Fibroblast of the aortic adventitia (primary cell): ENCODE measurements at regions not wholly inside any gene's neighbourhood (a gene's known extent, or its start where the extent isn't known, plus 50 kb on each side); places are given as distances from the start of the nearest gene placed in this dataset.

Experiments used
- DNase-seq: peaks from one replicate; pipeline ENCODE4 v3.0.0-alpha.2; 2010; ENCODE audit warnings: low read depth
- H3K4me3 ChIP-seq: 2 replicates; pipeline ENCODE4 v1.5.1; 2011; ENCODE audit warnings: low read depth, mild to moderate bottlenecking, control low read depth, low read length, moderate library complexity
- TF ChIP-seq, protein P1 (sequence below): IDR thresholded peaks from 2 replicates; pipeline ENCODE4 v1.5.1; 2011; ENCODE audit warnings: mild to moderate bottlenecking, low read length, control low read depth, inconsistent platforms; ENCODE audit not compliant: insufficient read depth

DNA sequence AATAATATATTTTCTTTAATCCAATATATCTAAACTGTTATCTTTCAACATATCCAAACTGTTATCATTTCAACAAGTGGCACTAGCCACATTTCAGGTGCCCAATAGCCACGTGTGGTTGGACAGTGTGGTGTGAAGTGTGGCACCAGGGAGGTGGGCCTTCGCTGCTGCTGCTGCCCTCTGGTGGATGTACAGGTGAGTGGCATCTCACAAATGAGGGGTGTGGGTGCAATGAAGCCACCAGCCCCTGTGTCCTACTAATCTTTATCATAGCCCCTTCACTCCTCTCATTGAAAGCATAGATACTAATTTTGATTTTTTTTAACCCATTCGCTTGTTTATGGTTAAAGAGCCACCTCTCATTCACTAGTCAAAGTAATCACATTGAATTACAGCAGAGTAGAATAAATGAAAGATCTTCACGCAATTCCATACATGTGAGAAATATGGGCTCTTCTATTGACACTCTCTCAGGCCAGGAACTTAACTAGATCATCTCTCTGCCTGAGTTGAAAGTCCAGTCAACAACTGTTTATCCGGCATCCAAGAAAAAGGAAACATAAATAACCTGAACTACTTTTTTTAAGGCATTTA is 499.2 kb downstream of the OMA1 start:
- H3K4me3 ChIP-seq = no peak overlapping the region
- TF ChIP-seq, protein P1, sequence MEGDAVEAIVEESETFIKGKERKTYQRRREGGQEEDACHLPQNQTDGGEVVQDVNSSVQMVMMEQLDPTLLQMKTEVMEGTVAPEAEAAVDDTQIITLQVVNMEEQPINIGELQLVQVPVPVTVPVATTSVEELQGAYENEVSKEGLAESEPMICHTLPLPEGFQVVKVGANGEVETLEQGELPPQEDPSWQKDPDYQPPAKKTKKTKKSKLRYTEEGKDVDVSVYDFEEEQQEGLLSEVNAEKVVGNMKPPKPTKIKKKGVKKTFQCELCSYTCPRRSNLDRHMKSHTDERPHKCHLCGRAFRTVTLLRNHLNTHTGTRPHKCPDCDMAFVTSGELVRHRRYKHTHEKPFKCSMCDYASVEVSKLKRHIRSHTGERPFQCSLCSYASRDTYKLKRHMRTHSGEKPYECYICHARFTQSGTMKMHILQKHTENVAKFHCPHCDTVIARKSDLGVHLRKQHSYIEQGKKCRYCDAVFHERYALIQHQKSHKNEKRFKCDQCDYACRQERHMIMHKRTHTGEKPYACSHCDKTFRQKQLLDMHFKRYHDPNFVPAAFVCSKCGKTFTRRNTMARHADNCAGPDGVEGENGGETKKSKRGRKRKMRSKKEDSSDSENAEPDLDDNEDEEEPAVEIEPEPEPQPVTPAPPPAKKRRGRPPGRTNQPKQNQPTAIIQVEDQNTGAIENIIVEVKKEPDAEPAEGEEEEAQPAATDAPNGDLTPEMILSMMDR = peak; percentile 57
- DNase-seq = no peak

DNA sequence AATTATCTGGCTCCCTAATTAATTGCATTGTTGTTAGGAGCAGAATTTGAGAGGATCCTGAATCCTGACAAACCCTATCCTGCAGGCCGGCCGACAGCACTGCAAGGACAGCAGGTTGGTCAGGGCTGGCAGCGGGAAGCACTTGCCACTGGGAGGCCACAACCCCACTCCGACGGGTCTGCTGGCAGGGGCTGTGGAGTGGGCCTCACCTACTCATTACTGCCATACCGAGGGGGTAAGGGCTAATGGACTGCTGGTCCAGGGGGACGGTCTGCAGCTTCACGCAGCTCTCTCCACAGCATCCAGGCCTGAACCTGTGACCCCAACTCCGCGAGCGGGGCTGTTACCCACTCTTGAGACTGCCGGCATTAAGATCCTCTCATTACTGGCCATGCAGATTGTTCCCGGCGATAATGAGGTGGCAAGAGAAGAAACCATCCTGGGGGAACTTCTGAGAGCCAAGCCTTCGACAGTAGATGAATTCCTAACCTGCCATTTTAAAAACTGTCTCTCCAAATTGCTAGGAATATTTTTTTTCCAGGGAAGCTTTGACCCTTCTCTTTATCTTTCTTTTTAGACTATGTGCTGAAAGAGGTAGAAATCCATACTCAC is 501.3 kb downstream of the OMA1 start:
- no peak overlapping the region for H3K4me3 ChIP-seq
- DNase-seq = no peak
- TF ChIP-seq, protein P1 = no peak

DNA sequence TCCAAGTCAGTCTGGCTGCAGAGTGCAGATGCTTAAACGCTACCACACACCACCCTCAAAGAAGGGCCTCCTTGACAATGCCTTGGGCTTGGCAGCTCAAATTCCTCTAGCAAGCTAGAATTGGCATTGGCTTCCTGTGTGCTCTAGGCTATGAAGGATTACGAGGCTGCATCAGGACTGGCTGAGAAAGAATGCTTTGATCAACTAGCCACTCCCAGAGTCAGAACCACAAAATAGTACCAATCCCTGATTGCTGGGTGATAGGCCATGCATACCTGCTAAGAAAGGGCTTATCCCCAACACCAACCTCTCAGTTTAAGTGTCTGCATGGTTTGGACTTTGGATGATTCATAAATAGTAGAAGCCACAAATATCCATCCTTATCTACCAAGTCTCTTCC is 504.9 kb downstream of the OMA1 start:
- H3K4me3 ChIP-seq = no peak overlapping the region
- TF ChIP-seq, protein P1 = no peak
- DNase-seq = no peak

DNA sequence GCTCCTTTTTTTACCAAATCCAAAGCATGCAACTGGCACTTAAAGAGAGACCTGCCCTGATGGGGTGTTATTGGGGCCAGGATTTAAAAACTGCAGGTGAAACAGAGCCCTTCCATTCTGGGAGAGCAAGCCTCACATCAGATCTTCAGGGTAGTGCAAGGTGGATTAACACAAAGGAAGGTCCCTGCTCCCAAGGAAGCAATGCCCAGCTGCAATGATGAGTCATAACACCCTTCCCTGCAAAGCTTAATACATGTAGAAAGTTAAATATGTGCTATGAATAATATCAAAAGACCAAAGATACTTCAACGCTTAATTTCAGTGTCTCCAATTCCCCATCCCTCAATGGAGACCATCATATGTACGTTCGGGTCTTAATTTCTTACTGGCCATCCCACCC is 508.0 kb downstream of the OMA1 start:
- TF ChIP-seq, protein P1 = no peak
- no peak overlapping the region for H3K4me3 ChIP-seq
- DNase-seq = no peak

DNA sequence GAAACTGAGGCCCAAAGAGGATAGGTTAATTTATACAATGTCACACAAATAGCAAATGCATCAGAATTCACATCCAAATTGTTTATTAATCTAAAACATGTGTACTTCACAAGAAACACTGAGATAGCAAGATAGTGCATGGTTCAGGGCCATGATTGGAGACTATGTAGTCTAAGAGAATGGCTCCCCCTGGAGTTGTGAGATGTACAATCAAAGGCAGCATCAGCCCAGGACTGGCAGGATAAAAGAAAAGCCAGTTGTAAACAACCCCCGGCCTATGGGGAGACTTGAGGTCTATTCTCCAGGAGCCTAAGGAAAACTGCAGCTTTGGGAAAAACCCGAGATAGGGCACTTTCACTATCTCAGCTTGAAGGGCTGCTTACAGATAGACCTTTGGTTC is 511.0 kb downstream of the OMA1 start:
- peak; percentile 2 for DNase-seq

DNA sequence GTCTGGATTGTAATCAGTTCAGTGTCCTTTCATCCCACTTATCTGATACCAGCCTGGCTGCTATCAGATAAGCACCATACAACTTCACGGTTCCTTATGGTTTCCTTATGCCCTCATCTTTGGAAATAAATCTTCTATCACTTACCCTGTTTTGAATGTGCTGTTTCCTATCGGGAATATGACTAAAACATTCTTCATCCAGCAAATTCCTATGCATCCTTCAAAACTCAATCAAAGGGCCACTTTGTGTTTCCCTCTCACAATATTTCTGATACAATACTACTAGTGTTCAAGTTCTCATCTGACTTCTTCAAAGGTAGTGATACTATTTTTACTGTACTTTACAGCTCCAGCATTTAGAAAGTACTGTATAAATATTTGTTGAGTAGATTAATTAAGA is 513.2 kb downstream of the OMA1 start:
- TF ChIP-seq, protein P1 = no peak
- DNase-seq = no peak

More for the DNA sequence above, 511.0 kb downstream of the OMA1 start:
- no peak overlapping the region for H3K4me3 ChIP-seq
- TF ChIP-seq, protein P1 = no peak

More for the DNA sequence above, 513.2 kb downstream of the OMA1 start:
- H3K4me3 ChIP-seq = no peak overlapping the region
